ENCODE measurements at regions not wholly inside any gene's neighbourhood (a gene's known extent, or its start where the extent isn't known, plus 50 kb on each side); places are given as distances from the start of the nearest gene placed in this dataset.
A peak's percentile ranks its signal among the peaks of the same experiment; 100 is the strongest.

DNA sequence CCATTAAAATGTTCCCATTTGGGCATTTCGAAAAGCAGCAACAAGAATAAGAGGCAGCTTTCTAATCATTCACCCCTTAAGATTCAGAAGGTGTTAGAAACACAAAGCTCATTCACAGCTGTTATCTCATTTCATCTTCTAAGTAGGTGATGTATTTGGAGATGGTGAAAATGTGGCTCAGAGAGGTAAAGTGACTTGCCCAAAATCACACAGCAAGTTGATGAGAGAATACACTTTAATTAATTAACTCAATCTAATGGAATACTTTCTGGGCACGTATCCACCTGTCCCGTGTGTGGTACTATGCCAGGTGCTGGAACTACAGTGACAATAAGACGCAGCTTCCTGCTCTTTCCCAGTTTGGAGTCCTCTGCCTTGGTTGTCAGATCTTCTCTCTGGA lies 147.4 kb upstream of the LRFN2 start:
- Histone ChIP-seq H4K20me1 (ENCODE audit: insufficient read depth, low read length) (no peaks in the 10 kb centered on the region), H3K9ac (ENCODE audit: insufficient read depth, low read depth, low read length) (no peak overlapping the region), H3K4me2 (ENCODE audit: low read depth, low read length) (no peak overlapping the region), H3K79me2 (ENCODE audit: insufficient read depth, low read length) (no peaks in the 10 kb centered on the region), H3K9me3 (ENCODE audit: low read length) (no peaks in the 10 kb centered on the region), H3K4me3 (replicated peaks in 1 of 3; ENCODE audit: insufficient read depth in 1 of 3, low read depth in 2 of 3, low read length in 3 of 3) (no peak overlapping the region), H2AFZ (ENCODE audit: low read length) (no peak overlapping the region), H3K36me3 (replicated peaks in 1 of 2; ENCODE audit: control insufficient read depth in 1 of 2, insufficient read depth in 2 of 2, low read length in 2 of 2) (no peaks in the 10 kb centered on the region), H3K27ac (ENCODE audit: extremely low read length, insufficient read depth, low read length) (no peak overlapping the region), H3K4me1 (ENCODE audit: insufficient read depth, low read length) (no peaks in the 10 kb centered on the region), H3K27me3 (ENCODE audit: control insufficient read depth in 1 of 2, insufficient read depth in 2 of 2, low read length in 2 of 2) (peaks cover 2 to 47% of the 10 kb centered on the region in 2 experiments; a peak in 4 of 5 replicates)
- in situ Hi-C loops (cut with HindIII; ENCODE audit: extremely low pct_ligation_motif_present, low pct_unique_long_range_greater_than_20kb) = no loop called here
- DNase-seq (ENCODE audit: low spot score) (no peak), FAIRE-seq (no peak), ATAC-seq (no peak)
- ChIA-PET CTCF (ENCODE audit: low intra/inter-chr PET ratio, low total read pairs) (no interaction called here), POLR2A (no interaction called here)
- intact Hi-C loops (cut with micrococcal nuclease; ENCODE audit: unreplicated experiment) = no loop called here
- no TSS peak for BruUV-seq (replicated peaks)
- TF ChIP-seq, protein P1, sequence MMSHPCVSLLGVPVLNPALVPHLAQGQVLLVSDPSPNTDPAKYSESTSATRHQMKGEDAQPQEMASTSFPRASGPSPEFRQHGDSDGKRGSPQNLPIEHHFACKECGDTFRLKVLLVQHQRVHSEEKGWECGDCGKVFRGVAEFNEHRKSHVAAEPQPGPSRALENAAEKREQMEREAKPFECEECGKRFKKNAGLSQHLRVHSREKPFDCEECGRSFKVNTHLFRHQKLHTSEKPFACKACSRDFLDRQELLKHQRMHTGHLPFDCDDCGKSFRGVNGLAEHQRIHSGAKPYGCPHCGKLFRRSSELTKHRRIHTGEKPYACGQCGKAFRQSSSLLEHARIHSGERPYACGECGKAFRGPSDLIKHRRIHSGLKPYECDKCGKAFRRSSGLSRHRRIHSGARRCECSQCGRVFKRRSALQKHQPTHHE (CRISPR knock-in tag; IDR thresholded peaks at IDR 0.05; ENCODE audit: borderline replicate concordance) = no peak
- no peak for TF ChIP-seq MIER2 (CRISPR knock-in tag; IDR thresholded peaks at IDR 0.05)
- TF ChIP-seq XBP1 (CRISPR knock-in tag; IDR thresholded peaks at IDR 0.05) = no peak
- peak; percentile 46; the same call in 1 of the 2 replicates for TF ChIP-seq ZNF768 (CRISPR knock-in tag; IDR thresholded peaks at IDR 0.05)
- 10% methylated on average over 4 of the region's 4 CpGs for WGBS (ENCODE audit: low lambda C conversion rate)

DNA sequence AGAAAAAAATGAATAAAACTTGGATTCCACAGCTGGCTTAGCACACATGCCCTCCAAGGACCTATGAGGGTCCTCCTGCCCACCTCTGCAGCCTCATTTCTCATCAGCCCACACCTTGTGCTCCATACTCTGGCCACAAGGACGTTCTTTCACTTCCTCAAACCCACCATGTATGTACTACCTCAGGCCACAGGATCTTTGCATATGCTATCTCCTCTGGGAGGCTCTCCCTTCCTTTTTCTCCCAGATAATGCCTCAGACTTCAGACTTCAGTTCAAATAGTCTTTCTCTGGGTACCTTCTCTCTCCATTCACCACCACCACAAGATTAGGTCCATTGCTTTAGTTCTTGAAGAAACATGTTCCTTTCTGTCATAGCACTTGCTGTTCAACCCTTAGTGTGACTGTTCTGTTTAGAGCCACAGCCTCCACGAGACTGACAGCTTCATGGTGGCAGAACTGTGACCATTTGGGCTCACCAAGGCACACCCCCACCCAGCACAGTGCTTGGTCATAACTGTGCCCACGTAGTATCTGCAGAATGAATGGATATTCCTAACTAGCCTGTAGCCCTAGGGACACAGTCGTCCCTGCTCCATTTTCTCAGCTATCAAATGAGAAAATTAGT lies 146.7 kb upstream of the LRFN2 start:
- Histone ChIP-seq H3K27ac (ENCODE audit: extremely low read length, insufficient read depth, low read length) (no peak overlapping the region), H3K4me2 (ENCODE audit: low read depth, low read length) (no peak overlapping the region), H3K27me3 (ENCODE audit: control insufficient read depth in 1 of 2, insufficient read depth in 2 of 2, low read length in 2 of 2) (peaks cover 2 to 40% of the 10 kb centered on the region in 2 experiments; a peak in 3 of 5 replicates), H3K4me1 (ENCODE audit: insufficient read depth, low read length) (no peaks in the 10 kb centered on the region), H4K20me1 (ENCODE audit: insufficient read depth, low read length) (no peaks in the 10 kb centered on the region), H3K9me3 (ENCODE audit: low read length) (no peaks in the 10 kb centered on the region), H3K4me3 (replicated peaks in 1 of 3; ENCODE audit: insufficient read depth in 1 of 3, low read depth in 2 of 3, low read length in 3 of 3) (no peak overlapping the region), H3K9ac (ENCODE audit: insufficient read depth, low read depth, low read length) (no peak overlapping the region), H3K79me2 (ENCODE audit: insufficient read depth, low read length) (no peaks in the 10 kb centered on the region), H3K36me3 (replicated peaks in 1 of 2; ENCODE audit: control insufficient read depth in 1 of 2, insufficient read depth in 2 of 2, low read length in 2 of 2) (no peaks in the 10 kb centered on the region), H2AFZ (ENCODE audit: low read length) (no peak overlapping the region)
- intact Hi-C loops (cut with micrococcal nuclease; ENCODE audit: unreplicated experiment) = no loop called here
- no peak for DNase-seq (ENCODE audit: low spot score)
- BruUV-seq (replicated peaks) = no TSS peak
- POLR2A ChIA-PET = no interaction called here
- no peak for FAIRE-seq
- CTCF ChIA-PET (ENCODE audit: low intra/inter-chr PET ratio, low total read pairs) = no interaction called here
- ATAC-seq = no peak
- in situ Hi-C loops (cut with HindIII; ENCODE audit: extremely low pct_ligation_motif_present, low pct_unique_long_range_greater_than_20kb) = no loop called here
- WGBS (ENCODE audit: low lambda C conversion rate) = 14% methylated on average over 4 of the region's 4 CpGs
- TF ChIP-seq NR1H2 (CRISPR knock-in tag; IDR thresholded peaks at IDR 0.05; ENCODE audit: borderline replicate concordance, low read depth) = no peak
- TF ChIP-seq ZNF776 (CRISPR knock-in tag; IDR thresholded peaks at IDR 0.05) = no peak
- no peak for TF ChIP-seq TBL1XR1 (IDR thresholded peaks at IDR 0.05; ENCODE audit: borderline replicate concordance, low read length, partially characterized antibody)
- TF ChIP-seq ZNF230 (CRISPR knock-in tag; IDR thresholded peaks at IDR 0.05) = no peak
- no peak for TF ChIP-seq ATM (IDR thresholded peaks at IDR 0.05; ENCODE audit: borderline replicate concordance)
- TF ChIP-seq ZBTB21 (CRISPR knock-in tag; IDR thresholded peaks at IDR 0.05) = no peak
- TF ChIP-seq, protein P2, sequence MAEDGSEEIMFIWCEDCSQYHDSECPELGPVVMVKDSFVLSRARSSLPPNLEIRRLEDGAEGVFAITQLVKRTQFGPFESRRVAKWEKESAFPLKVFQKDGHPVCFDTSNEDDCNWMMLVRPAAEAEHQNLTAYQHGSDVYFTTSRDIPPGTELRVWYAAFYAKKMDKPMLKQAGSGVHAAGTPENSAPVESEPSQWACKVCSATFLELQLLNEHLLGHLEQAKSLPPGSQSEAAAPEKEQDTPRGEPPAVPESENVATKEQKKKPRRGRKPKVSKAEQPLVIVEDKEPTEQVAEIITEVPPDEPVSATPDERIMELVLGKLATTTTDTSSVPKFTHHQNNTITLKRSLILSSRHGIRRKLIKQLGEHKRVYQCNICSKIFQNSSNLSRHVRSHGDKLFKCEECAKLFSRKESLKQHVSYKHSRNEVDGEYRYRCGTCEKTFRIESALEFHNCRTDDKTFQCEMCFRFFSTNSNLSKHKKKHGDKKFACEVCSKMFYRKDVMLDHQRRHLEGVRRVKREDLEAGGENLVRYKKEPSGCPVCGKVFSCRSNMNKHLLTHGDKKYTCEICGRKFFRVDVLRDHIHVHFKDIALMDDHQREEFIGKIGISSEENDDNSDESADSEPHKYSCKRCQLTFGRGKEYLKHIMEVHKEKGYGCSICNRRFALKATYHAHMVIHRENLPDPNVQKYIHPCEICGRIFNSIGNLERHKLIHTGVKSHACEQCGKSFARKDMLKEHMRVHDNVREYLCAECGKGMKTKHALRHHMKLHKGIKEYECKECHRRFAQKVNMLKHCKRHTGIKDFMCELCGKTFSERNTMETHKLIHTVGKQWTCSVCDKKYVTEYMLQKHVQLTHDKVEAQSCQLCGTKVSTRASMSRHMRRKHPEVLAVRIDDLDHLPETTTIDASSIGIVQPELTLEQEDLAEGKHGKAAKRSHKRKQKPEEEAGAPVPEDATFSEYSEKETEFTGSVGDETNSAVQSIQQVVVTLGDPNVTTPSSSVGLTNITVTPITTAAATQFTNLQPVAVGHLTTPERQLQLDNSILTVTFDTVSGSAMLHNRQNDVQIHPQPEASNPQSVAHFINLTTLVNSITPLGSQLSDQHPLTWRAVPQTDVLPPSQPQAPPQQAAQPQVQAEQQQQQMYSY (CRISPR knock-in tag; IDR thresholded peaks at IDR 0.05) = no peak
- TF ChIP-seq ZNF629 (CRISPR knock-in tag; conservative IDR thresholded peaks at IDR 0.05) = no peak
- no peak for TF ChIP-seq HDAC2 (CRISPR knock-in tag; IDR thresholded peaks at IDR 0.05)
- TF ChIP-seq MBD4 (IDR thresholded peaks at IDR 0.05; ENCODE audit: borderline replicate concordance, low read length) = no peak
